Activated T-cell treated with anti-CD3 and anti-CD28 coated beads, Interleukin-2, amount 50 U/mL, for 72 hours (primary cell): ENCODE measurements at regions not wholly inside any gene's neighbourhood (a gene's known extent, or its start where the extent isn't known, plus 50 kb on each side); places are given as distances from the start of the nearest gene placed in this dataset.

Experiments used
- ATAC-seq, 2 donors: fragments of 150-1000 bp; cut with Tn5 transposase; replicated peaks in 1 of 2; 2 replicates each; pipeline ENCODE4 v1.10.0; 2021; ENCODE audit warnings: moderate library complexity in 2 of 2, mild to moderate bottlenecking in 1 of 2
- DNase-seq, 2 donors: peaks; one replicate each; pipeline ENCODE4 v3.0.0; 2021 to 2022; ENCODE audit warnings: mixed read lengths in 1 of 2
- H3K27ac Mint-ChIP-seq: one replicate; pipeline ENCODE4 v1.8.0; 2022; ENCODE audit warnings: mild to moderate bottlenecking, moderate library complexity, mixed read lengths
- H3K27me3 Mint-ChIP-seq: one replicate; pipeline ENCODE4 v1.8.0; 2022; ENCODE audit warnings: low read depth, mixed read lengths
- H3K36me3 Mint-ChIP-seq, 2 donors: one replicate each; pipeline ENCODE4 v1.8.0; 2022; ENCODE audit warnings: mixed read lengths in 2 of 2, mild to moderate bottlenecking in 1 of 2; ENCODE audit not compliant: insufficient read depth in 2 of 2
- H3K4me1 Mint-ChIP-seq: one replicate; pipeline ENCODE4 v1.8.0; 2022; ENCODE audit warnings: low read depth, mixed read lengths
- H3K4me3 Mint-ChIP-seq, 2 donors: one replicate each; pipeline ENCODE4 v1.8.0; 2022; ENCODE audit warnings: mild to moderate bottlenecking in 2 of 2, mixed read lengths in 2 of 2, moderate library complexity in 2 of 2
- H3K9me3 Mint-ChIP-seq, 2 donors: one replicate each; pipeline ENCODE4 v1.8.0; 2022; ENCODE audit warnings: mixed read lengths in 2 of 2

DNA sequence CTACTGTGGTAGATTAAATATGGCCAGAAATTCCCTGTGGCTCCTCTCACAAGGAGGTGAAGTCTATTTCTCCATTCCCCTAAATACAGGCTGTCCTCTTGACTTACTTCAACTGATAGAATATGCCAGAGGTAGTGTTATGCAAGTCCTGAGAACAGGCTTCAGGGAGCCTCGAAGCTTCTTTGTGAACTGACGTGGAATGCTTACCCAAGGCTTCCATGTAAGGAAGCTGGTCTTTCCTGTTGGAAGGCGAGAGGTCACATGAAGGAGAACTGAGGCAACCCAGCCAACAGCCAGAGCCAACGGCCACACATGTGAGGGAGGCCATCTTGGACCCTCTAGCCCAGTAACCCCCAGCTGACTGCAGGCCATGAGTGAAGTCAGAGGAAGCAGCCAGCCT, 267.9 kb downstream of the MRTFB start:
- Mint-ChIP-seq H3K27ac (no peak overlapping the region), H3K4me3 (no peak overlapping the region), H3K27me3 (no peaks in the 10 kb centered on the region), H3K4me1 (no peaks in the 10 kb centered on the region), H3K9me3 (peaks cover 6 to 11% of the 10 kb centered on the region in 2 donors), H3K36me3 (peaks cover 0 to 5% of the 10 kb centered on the region in 2 donors)
- ATAC-seq (no peak), DNase-seq (no peak)

DNA sequence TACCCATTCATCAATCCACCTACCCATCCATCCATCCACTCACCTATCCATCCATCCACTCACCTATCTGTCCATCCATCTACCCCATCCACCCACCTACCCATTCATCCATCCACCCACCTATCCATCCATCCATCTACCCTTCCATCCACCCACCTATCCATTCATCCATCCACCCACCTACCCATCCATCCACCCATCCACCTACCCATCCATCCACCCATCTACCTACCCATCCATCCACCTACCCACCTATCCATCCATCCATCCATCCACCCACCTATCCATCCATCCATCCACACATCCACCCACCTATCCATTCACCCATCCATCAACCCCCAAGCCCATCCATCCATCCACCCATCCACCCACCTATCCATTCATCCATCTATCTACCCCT, 267.1 kb downstream of the MRTFB start:
- no peak overlapping the region for H3K4me3 Mint-ChIP-seq
- no peak overlapping the region for H3K27ac Mint-ChIP-seq
- H3K4me1 Mint-ChIP-seq, result no peaks in the 10 kb centered on the region
- peaks cover 6 to 11% of the 10 kb centered on the region in 2 donors for H3K9me3 Mint-ChIP-seq
- H3K27me3 Mint-ChIP-seq, result no peaks in the 10 kb centered on the region
- no peak for DNase-seq
- peaks cover 0 to 5% of the 10 kb centered on the region in 2 donors for H3K36me3 Mint-ChIP-seq
- ATAC-seq, result no peak

DNA sequence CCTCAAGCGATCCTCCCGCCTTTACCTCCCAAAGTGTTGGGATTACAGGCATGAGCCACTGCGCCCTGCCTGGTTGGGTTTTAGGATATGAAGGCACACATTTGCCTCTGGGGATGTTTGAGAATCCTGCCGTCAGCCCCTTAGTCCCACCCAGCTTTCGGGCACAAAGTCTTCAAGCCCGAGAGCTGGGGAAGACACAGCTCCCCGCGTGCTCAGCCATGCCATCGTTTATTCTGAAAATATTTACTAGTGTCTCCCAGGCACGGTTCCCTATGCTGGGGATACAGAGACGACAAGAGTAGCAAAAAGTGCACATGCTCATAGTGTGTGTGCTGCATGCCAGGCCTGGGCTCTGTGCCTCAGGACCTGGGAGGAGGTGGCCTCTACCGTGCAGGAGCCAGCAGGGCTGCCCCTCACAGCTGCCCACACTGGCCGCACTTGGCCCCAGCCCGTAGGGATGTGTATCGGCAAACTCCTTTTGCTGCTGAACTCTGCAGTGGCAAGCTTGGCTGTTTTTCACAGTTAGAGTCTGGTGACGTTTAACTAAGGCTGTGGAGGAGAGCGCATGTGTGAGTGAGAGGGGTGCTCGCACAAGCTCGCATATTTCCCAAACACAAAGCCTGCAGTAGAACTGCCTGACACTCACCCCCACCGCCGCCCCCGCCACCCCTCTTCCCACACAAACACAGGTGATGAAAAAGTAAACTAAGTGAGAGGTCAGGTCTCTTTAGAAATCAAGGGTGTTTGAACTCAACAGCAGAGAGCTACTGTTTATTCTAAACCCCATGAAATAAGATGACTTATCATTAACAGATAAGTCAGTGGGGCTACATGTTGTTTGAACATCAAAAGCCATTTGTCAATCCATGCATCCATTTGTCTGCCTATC, 266.4 kb downstream of the MRTFB start:
- Mint-ChIP-seq H3K27me3 (no peaks in the 10 kb centered on the region), H3K36me3 (peaks cover 0 to 5% of the 10 kb centered on the region in 2 donors), H3K4me1 (no peaks in the 10 kb centered on the region), H3K27ac (no peak overlapping the region), H3K4me3 (no peak overlapping the region), H3K9me3 (peaks cover 4 to 5% of the 10 kb centered on the region in 2 donors)
- ATAC-seq (no peak), DNase-seq (no peak)

DNA sequence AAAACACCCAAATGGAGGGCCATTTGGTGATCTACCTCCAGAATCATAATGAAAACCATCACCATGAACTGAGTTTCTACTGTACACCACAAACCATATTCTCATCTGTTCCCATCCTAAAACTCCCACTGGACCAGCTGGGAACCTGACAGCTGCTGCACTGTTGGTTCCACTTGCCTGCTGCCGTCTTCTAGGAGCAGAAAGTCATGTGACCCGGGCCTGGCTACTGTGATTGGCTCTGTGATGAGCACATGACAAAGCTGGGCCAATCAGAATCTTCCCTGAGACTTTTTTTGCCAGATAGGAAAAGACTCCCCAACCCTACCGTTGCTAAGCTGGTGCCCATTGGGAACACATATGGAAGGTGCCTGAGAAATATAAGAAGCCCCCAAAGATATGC, 264.2 kb downstream of the MRTFB start:
- Mint-ChIP-seq H3K36me3 (peaks cover 0 to 2% of the 10 kb centered on the region in 2 donors), H3K4me1 (no peaks in the 10 kb centered on the region), H3K9me3 (peaks cover 2 to 4% of the 10 kb centered on the region in 2 donors), H3K27ac (no peak overlapping the region), H3K4me3 (no peak overlapping the region), H3K27me3 (no peaks in the 10 kb centered on the region)
- DNase-seq (no peak), ATAC-seq (no peak)

DNA sequence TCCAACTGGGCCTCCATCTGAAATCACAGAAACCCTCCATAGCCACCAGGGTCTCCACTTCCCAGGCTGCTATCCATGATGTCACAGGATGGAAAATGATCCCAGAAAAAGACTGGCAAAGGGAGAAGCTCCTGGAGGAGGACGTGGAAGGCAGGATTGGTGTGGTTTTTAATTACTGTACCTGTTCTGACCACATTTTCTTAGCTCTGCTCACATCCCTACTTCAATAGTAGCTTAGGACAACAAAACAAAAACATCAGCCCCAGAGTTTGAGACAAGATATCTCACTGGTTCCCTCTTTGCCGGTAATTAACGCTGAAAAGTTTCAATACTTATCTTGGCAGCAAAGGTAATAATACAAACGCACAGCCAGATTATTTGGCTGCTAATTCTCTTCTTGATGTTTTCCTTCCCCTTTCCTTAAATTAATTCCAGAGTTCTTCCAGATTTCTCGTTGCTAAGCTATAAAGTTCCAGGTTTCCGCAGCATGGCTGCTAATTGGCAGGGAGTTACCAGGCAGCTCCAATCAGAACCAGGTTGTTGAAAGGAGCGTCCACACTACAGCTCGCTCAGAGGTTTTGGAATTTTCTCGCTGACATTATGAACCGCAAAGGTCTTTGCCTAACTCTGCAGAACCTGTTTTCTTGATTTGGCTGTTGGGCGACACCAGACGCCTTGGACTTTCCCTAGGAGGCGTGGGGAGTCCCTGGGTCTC, 263.4 kb downstream of the MRTFB start:
- H3K4me1 Mint-ChIP-seq, result no peaks in the 10 kb centered on the region
- no peak overlapping the region for H3K4me3 Mint-ChIP-seq
- H3K27me3 Mint-ChIP-seq, result no peaks in the 10 kb centered on the region
- ATAC-seq, result no peak
- no peaks in the 10 kb centered on the region for H3K36me3 Mint-ChIP-seq
- no peak overlapping the region for H3K27ac Mint-ChIP-seq
- DNase-seq, result no peak
- no peaks in the 10 kb centered on the region for H3K9me3 Mint-ChIP-seq

DNA sequence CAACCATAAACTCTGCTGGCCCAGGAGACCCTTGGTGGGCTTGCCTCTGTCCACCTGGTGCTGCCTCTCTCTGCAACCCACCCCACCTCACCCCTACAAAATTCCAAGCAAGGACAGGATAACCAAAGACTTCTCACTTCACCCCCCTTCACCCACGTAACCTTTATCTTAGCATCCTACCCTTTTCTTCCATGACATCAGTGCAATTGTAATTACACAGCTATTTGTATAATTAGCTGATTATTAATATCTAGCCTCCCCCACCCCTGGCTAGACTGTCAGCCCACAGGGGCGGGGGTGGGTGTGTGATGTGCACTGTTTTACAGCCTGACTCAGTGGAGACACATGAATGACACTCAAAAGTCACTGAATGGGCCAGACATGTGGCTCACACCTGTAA, 262.2 kb downstream of the MRTFB start:
- H3K4me3 Mint-ChIP-seq, result no peak overlapping the region
- no peak for ATAC-seq
- DNase-seq, result no peak
- no peaks in the 10 kb centered on the region for H3K9me3 Mint-ChIP-seq
- no peaks in the 10 kb centered on the region for H3K4me1 Mint-ChIP-seq
- H3K27me3 Mint-ChIP-seq, result no peaks in the 10 kb centered on the region
- no peaks in the 10 kb centered on the region for H3K36me3 Mint-ChIP-seq
- H3K27ac Mint-ChIP-seq, result no peak overlapping the region

DNA sequence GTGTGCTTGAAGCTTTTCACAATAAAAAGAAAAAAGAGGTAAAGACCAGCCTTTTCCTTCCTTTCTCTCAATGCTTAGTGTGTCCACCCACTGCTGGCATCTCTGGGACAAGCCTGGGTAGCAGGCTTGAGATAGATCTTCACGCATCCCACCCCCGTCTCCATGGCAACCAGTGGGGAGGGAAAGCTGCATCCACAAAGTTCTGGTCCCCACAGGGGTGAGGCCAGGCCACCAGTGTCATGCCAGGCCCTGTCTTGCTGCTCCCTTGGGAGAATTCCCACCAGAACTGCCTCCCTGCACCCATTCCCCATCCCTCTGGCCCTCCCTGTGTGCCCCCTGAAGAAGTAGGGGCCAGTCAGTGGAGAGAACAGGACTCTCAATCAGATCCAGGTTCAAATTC, 259.9 kb downstream of the MRTFB start:
- Mint-ChIP-seq H3K36me3 (no peaks in the 10 kb centered on the region), H3K4me1 (no peaks in the 10 kb centered on the region), H3K27ac (no peak overlapping the region), H3K27me3 (no peaks in the 10 kb centered on the region), H3K4me3 (no peak overlapping the region), H3K9me3 (no peaks in the 10 kb centered on the region)
- DNase-seq, result no peak
- no peak for ATAC-seq

DNA sequence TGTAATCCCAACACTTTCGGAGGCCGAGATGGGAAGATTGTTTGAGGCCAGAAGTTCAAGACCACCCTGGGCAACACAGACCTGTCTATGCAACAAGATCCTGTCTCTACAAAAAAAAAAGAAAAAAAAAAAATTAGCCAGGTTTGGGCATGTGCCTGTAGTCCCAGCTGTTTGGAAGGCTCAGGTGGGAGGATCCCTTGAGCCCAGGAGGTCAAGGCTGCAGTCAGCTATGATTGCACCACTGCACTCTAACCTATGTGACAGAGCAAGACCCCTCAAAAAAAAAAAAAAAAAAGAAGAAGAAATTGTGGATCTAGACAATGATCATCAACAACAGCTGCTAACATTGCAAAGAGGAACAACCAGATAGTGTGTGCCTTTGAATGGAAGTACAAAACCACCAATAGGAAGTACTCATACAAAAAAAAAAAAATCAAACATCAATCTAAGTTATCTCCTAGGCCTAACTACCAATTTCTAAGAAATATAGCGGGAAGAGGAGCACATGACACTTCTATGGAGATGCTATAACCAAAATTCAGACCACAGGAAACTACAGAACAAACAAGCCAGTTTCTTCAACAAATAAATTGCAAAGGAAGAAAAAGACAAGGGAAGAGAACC, 258.7 kb downstream of the MRTFB start:
- no peak overlapping the region for H3K27ac Mint-ChIP-seq
- DNase-seq, result no peak

DNA sequence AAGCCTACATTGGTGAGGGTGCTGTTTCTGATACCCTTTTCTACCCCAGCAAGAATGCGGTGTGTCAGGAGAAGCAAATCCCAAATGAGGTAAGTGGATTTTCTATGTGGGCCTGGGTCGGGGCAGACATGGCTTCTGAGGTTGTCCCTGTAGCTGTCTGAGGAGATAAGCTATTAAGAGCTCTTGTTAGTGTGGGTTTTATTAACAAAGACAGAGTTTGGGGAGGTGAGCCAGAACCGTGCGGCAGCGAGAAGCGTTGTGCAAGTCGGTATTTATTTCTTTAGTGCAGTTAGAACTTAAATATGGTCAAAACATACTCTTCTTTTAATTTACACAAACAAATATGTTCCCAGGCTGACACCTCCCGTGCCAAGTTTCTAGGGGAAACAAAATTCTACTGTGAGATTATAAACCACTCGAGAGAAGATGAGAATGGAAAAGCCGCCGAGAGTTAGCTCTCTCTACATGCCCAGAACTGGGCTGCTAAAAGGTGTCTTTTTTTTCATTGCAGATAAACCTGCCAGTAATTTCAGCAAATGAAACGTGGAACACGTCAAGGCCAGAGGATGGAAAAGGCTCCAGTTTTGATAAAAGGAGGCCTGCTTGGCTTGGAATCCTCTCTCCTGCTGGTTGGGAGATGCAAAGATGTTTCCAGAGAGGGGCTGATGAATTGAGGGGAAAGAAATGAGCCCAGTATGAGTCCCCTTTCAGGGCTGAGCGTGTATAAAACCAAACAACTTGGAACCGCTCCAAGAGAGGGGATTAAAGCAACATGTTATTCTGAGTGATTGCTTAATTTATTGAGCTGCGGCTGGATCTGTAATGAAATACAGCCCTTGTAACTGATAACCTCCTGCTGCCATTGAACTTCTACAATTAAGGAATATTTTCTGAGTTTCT, 254.6 kb downstream of the MRTFB start:
- Mint-ChIP-seq H3K4me1 (no peaks in the 10 kb centered on the region), H3K4me3 (no peak overlapping the region), H3K27ac (no peak overlapping the region), H3K27me3 (no peaks in the 10 kb centered on the region), H3K9me3 (no peaks in the 10 kb centered on the region), H3K36me3 (no peaks in the 10 kb centered on the region)
- ATAC-seq (no peak), DNase-seq (no peak)

More for the DNA sequence above, 258.7 kb downstream of the MRTFB start:
- no peak for ATAC-seq
- Mint-ChIP-seq H3K27me3 (no peaks in the 10 kb centered on the region), H3K9me3 (no peaks in the 10 kb centered on the region), H3K4me1 (no peaks in the 10 kb centered on the region), H3K4me3 (no peak overlapping the region), H3K36me3 (no peaks in the 10 kb centered on the region)

DNA sequence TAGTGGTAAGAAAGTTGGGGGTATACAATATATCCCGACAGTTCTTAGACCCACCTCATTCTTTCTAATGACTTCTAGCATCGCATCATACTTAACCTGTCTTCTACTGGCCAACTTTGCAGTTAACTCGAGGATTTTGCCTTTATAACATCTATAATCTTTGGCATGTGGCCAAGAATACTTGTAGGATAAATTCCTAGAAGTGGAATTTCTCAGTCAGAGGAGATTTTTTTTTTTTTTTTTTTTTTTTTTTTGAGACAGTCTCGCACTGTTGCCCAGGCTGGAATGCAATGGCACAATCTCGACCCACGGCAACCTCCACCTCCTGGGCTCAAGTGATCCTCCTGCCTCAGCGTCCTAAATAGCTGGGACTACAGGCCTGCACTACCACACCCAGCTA, 253.5 kb downstream of the MRTFB start:
- no peak for ATAC-seq
- H3K9me3 Mint-ChIP-seq, result no peaks in the 10 kb centered on the region
- no peak overlapping the region for H3K27ac Mint-ChIP-seq
- no peaks in the 10 kb centered on the region for H3K36me3 Mint-ChIP-seq
- H3K27me3 Mint-ChIP-seq, result no peaks in the 10 kb centered on the region
- H3K4me1 Mint-ChIP-seq, result no peaks in the 10 kb centered on the region
- no peak for DNase-seq
- H3K4me3 Mint-ChIP-seq, result no peak overlapping the region

DNA sequence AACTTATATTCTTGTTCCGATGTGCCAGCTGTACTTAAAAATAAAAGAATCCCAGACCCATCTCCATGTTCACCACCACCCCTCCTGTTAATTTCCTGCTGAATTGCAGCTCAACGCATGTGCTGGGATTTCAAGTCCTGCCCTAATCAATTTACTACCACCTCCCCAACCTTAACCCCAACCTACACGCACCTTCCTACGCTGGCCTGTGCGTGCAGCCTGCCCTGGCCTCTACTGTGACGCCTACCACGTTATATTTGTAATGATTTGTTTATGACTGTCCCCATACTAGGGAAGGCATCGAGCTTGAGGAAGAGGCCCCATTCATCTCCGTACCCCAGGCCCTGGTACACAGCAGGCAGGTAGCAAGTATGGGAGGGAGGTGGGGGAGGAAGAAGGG, 251.1 kb downstream of the MRTFB start:
- no peak overlapping the region for H3K27ac Mint-ChIP-seq
- H3K4me1 Mint-ChIP-seq, result no peaks in the 10 kb centered on the region
- H3K4me3 Mint-ChIP-seq, result no peak overlapping the region
- DNase-seq (no peak), ATAC-seq (no peak)
- H3K36me3 Mint-ChIP-seq, result no peaks in the 10 kb centered on the region
- no peaks in the 10 kb centered on the region for H3K27me3 Mint-ChIP-seq
- no peaks in the 10 kb centered on the region for H3K9me3 Mint-ChIP-seq

DNA sequence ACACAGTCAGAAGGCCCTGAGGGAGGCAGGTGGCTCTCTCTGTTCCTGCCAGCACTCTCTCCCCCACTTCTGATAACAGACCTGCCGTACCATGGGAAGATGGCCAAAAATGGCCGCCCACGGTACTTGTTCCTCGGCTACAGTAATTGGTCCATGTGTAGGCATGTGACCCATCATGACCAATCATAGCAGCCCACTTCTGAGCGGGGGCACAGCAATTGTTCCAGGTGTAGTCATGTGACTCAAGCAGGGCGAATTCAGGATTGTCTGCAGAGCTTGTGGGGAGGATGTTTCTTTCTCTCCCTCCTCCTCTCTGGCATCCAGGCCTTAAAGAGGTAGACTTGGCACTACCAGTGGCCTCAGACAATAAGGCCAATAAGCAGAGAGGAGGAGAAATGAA, 250.4 kb downstream of the MRTFB start:
- Mint-ChIP-seq H3K36me3 (no peaks in the 10 kb centered on the region), H3K27me3 (no peaks in the 10 kb centered on the region), H3K4me1 (no peaks in the 10 kb centered on the region), H3K9me3 (no peaks in the 10 kb centered on the region), H3K4me3 (no peak overlapping the region), H3K27ac (no peak overlapping the region)
- no peak for ATAC-seq
- DNase-seq, result no peak
